ENCODE measurements at regions not wholly inside any gene's neighbourhood (a gene's known extent, or its start where the extent isn't known, plus 50 kb on each side); places are given as distances from the start of the nearest gene placed in this dataset.

- no peaks in the 10 kb centered on the region for H3K9me3 ChIP-seq
- H3K36me3 ChIP-seq: no peaks in the 10 kb centered on the region
- DNase-seq: no peak
- ATAC-seq: no peak
- H3K27ac ChIP-seq: no peak overlapping the region
- H3K4me1 ChIP-seq: no peaks in the 10 kb centered on the region
- no peak overlapping the region for H3K4me3 ChIP-seq
- no peaks in the 10 kb centered on the region for H3K27me3 ChIP-seq
- intact Hi-C loops (cut with DNase I): no loop called here
- no peak for TF ChIP-seq CTCF (IDR thresholded peaks at IDR 0.05)
Measured at GRCh38 chr11:42175203-42175602, 715.8 kb upstream of the LRRC4C start.

GRCh38 chr11:42179216-42179615 is 719.8 kb upstream of the LRRC4C start:
- DNase-seq (no peak), ATAC-seq (no peak)
- intact Hi-C loops (cut with DNase I): no loop called here
- no peaks in the 10 kb centered on the region for H3K27me3 ChIP-seq
- no peak for TF ChIP-seq CTCF (IDR thresholded peaks at IDR 0.05)
- H3K36me3 ChIP-seq: no peaks in the 10 kb centered on the region
- no peaks in the 10 kb centered on the region for H3K4me1 ChIP-seq
- H3K27ac ChIP-seq: no peak overlapping the region
- H3K9me3 ChIP-seq: no peaks in the 10 kb centered on the region
- H3K4me3 ChIP-seq: no peak overlapping the region

GRCh38 chr11:42195289-42196013 is 736.0 kb upstream of the LRRC4C start:
- Histone ChIP-seq H3K4me3 (no peak overlapping the region), H3K36me3 (no peaks in the 10 kb centered on the region), H3K27ac (no peak overlapping the region), H3K4me1 (no peaks in the 10 kb centered on the region), H3K9me3 (no peaks in the 10 kb centered on the region), H3K27me3 (no peaks in the 10 kb centered on the region)
- no peak for ATAC-seq
- TF ChIP-seq CTCF (IDR thresholded peaks at IDR 0.05): no peak
- no peak for DNase-seq
- intact Hi-C loops (cut with DNase I): no loop called here

GRCh38 chr11:42200311-42200710 is 740.9 kb upstream of the LRRC4C start:
- no peaks in the 10 kb centered on the region for H3K36me3 ChIP-seq

GRCh38 chr11:42201603-42202148 is 742.2 kb upstream of the LRRC4C start:
- TF ChIP-seq CTCF (IDR thresholded peaks at IDR 0.05): no peak
- ATAC-seq (no peak), DNase-seq (no peak)
- Histone ChIP-seq H3K36me3 (no peaks in the 10 kb centered on the region), H3K9me3 (no peaks in the 10 kb centered on the region), H3K27me3 (no peaks in the 10 kb centered on the region), H3K27ac (no peak overlapping the region), H3K4me1 (no peaks in the 10 kb centered on the region), H3K4me3 (no peak overlapping the region)
- intact Hi-C loops (cut with DNase I): no loop called here

More at GRCh38 chr11:42200311-42200710, 740.9 kb upstream of the LRRC4C start:
- no peaks in the 10 kb centered on the region for H3K9me3 ChIP-seq
- TF ChIP-seq CTCF (IDR thresholded peaks at IDR 0.05): no peak
- intact Hi-C loops (cut with DNase I): no loop called here
- no peak overlapping the region for H3K27ac ChIP-seq
- no peaks in the 10 kb centered on the region for H3K27me3 ChIP-seq
- no peaks in the 10 kb centered on the region for H3K4me1 ChIP-seq
- no peak overlapping the region for H3K4me3 ChIP-seq
- ATAC-seq (no peak), DNase-seq (no peak)

Data from upper lobe of right lung (tissue), 1 donor.